NCI-H187 (cell line): ENCODE measurements at regions not wholly inside any gene's neighbourhood (a gene's known extent, or its start where the extent isn't known, plus 50 kb on each side); places are given as distances from the start of the nearest gene placed in this dataset.
"Not testable (repeated sequence)": the region's sequence is repeated elsewhere in the genome, so short reads cannot be mapped to it uniquely, and the experiment has no call there.

Experiments used
- DNase-seq, 2 experiments: peaks; one replicate each; lab custom pipeline; 2025; lab: John Stamatoyannopoulos, UW

DNA sequence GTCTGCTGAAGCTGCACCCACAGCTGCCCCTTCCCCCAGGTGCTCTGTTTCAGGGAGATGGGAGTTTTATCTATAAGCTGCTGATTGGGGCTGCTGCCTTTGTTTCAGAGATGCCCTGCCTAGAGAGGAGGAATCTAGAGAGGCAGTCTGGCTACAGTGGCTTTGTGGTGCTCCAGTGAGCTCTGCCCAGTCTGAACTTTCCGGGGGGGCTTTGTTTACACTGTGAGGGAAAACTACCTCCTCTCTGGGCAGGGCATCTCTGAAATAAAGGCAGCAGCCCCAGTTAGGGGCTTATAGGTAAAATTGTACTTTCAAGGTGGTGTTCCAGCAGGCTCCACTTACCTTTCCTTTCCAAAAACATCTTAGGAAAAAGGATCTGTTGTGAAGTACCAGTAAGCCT is 242.2 kb downstream of the SPRY1 start:
- DNase-seq = no peak

DNA sequence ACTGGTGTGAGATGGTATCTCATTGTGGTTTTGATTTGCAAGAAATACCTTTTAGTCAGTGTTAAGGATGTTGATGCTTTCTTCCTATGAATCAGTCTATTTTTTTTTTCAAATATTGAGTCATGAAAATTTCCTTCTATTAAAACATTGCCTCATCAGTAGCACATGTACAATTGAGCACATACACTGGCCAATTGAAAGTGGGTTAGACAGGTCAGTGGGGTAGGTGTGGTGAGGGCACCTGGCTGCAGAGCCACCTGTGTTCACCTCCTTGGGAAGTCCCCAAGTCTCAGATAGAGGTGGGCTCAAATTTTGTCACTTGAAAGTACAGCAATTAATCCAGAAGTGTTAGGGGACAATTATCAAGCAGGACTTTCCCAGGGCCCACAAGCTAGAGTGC is 243.7 kb downstream of the SPRY1 start:
- no peak for DNase-seq

DNA sequence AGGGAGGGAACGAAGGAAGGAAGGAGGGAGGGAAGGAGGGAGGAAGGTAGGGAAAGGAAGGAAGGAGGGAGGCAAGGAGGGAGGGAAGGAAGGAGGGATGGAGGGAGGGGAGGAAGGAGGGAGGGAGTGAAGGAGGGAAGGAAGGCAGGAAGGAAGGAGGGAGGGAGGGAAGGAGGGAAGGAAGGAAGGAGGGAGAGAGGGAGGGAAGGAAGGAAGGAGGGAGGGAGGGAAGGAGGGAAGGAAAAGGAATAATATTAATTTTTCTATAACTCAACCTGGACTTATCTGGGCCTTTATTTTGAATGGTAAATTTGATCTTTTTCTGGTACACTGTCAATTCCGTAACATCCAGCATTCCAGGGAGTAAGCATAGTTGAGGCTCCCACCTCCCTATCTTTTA is 244.2 kb downstream of the SPRY1 start:
- DNase-seq = no peak

DNA sequence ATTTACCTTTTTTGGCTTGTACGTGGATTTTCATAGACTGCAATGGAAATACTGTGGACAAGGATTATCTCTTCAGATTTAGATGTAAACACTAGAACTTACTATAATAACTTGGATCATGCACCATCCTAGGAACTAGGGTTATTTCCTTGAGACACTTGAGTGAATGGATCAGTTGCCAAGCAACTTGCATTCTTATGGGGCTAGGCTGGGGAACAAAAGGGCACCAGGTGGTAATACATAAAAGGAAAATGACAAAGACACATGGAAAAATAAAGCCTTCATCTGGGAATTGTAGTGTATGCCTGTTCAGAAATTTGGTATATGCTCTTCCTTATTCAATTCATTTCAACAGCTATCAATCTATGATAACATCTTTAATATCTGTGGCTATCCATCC is 247.1 kb downstream of the SPRY1 start:
- DNase-seq = no peak

DNA sequence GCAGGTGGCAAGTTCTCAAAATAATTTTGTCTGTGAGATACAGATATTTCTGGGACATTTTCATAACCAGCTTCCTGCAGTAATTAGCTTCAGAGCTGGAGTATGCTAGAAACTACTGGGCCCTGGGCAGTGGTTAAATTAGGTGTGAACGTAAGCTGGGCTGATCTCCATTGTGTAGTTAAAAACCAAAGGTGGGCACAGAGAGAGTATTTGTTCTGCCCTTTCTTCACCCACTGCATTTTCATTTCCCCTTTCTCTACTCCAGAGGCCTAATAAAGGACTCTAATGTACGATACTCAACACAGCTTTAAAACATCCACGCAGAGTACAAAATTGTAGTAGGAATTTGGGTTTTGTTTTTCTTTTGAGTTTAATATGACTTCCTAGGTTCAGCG is 252.7 kb downstream of the SPRY1 start:
- DNase-seq = no peak

DNA sequence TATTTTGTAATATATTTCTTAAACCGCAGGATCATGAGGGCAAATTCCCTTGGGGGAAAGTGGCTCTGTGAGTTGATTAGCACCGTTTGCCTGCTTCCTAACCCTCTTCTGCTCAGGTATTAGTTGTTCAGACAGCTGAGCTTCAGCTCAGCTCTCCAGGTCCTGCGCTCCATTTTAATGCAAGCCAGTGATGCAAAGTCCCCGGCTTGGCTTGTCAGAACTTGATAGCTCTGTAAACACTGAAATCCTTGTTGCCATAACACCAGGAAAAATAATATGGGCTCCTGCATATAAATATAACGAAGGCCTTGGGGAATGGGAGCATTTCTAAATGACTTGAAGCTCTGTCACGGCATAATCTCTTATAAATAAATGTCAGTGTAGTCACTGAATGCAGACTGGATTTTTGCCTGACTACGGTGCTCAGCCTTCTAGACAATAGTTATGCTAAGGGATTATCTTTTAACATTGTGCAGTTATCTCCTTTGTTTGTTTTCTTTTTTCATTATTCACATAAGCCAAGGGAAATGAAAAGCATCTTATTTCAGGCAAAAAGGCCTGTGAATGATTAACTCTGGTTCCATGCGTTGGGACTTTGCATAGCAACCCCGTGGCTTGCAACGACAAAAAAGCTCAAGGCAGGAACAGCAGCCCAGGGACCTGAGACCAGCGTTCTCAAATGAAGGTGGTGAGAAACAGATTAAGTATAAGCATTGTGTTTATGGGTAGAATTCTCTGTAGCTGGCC is 253.2 kb downstream of the SPRY1 start:
- DNase-seq = peak; percentile 58 to 64

DNA sequence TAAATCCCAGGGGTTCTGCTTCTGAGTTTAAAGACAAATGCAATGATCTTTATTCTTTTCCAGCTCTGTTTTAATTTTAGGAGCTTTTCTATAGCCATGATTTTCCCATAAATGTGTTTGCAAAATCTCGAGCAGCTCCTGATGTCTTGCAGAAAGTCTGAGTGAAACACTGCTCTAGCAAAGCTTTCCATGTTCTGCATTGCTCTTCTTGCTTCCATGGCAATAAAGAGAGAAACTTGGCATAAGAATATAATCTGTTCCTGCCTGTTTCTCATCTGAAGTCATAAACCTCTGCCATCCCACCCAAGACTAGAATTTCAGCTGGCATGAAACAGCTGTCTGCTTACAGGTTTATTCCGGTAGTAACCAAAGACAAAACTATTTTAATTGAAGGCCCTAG is 254.5 kb downstream of the SPRY1 start:
- no peak for DNase-seq

DNA sequence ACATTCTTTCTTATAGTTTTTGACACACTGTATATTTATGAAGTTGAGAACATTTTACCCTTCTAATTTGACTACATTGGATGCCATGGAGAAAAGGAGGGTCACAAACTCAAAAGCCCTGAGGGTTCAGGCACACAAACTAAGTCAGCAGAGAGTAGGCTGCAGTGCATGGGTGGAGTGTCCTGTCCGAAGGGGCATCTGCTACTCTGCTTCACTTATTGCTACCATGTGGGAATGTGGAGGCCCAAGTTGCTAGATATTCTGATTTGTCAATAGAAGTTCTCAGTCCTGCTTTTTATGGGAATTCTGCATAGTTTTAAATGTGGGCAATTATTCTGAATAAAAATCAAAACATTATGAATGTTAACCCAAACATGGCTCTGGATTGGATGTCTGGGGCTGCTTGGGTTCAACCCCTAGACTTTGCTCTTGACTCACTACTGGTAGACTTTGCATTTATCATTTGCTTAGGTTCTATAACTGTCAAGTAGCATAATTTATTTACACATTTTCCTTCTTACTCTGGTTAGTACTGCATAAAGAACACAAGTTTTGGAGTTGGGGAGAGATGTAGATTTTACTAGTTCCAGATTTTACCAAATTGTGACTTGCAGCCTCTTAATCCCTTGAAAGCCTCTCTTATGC is 255.1 kb downstream of the SPRY1 start:
- no peak for DNase-seq

DNA sequence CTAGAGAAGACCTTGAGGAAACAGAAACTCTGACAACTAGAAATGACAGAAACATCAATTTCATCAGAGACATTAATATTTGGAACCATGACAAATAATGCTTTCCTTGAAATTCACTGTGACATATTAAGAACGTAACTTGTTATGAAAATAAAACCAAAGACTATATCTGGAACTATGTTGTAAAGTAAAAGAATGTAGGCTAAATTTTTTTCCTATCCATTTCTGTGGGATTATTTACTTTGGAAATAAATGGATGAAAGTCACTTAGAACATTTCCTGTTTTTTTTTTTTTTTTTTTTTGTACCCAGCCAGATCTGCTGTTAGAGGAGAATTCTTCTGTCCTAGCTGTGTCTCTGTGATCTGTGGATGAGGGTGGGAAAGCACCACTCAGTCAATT is 255.9 kb downstream of the SPRY1 start:
- no peak for DNase-seq

DNA sequence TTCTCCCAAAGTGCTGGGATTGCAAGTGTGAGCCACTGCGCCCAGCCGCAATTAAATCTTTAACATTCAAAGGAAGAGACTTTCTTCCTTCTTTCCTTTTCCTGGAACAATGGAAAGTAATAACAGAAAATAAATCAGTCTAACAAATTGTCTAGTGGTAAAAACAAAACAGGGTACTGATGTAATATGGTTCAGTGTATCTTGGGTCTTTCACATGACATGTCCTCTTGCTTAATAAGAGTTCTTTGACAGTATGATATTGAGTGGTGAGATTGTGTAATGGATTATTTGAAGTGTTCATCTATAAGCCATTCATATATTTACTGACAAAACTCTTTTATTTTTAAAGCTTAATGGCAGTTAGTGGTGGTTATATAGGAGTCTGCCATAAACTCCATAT is 256.6 kb downstream of the SPRY1 start:
- no peak for DNase-seq

DNA sequence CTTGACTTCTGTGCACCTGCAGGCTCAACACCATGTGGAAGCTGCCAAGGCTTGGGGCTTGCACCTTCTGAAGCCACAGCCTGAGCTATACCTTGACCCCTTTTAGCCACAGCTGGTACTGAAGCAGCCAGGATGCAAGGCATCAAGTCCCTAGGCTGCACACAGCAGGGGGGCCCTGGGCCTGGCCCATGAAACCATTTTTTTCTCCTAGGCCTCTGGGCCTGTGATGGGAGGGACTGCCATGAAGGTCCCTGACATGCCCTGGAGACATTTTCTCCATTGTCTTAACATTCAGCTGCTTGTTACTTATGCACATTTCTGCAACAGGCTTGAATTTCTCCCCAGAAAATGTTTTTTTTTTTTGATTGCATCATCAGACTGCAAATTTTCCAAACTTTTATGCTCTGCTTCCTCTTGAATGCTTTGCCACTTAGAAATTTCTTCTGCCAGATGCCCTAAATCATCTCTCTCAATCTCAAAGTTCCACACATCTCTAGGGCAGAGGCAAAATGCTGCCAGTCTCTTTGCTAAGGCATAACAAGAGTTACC is 260.2 kb downstream of the SPRY1 start:
- not testable (repeated sequence) for DNase-seq

DNA sequence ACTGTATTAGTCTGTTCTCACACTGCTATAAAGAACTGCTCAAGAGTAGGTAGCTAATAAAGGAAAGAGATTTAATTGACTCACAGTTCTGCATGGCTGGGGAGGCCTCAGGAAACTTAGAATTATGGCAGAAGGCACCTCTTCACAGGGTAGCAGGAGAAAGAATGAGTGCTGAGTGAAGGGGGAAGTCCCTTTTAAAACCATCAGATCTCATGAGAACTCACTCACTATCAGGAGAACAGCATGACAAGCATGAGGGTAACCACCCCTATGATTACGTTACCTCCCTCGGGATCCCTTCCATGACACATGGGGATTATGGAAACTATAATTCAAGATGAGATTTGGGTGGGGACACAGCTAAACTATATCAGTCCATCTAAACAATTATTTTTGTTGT is 261.0 kb downstream of the SPRY1 start:
- DNase-seq = not testable (repeated sequence)

DNA sequence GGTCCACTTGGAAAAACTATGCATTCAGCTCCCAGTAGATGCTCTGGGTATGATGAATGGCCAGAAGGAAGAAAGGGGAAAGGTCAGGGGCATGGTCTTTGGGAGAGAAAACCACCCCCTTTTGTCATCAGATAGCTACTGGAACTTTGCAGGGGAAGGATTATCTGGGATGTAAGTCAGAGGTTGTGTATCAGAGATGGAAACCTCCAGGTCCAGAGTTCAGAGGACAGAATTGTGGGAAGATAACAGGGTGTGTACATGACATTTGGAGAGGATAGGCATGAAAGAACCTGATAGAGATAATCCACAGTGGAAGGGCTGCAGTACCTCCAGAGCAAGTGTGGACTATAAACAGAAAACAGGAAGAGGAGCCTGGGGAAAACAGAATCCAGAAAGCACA is 262.7 kb downstream of the SPRY1 start:
- no peak for DNase-seq

DNA sequence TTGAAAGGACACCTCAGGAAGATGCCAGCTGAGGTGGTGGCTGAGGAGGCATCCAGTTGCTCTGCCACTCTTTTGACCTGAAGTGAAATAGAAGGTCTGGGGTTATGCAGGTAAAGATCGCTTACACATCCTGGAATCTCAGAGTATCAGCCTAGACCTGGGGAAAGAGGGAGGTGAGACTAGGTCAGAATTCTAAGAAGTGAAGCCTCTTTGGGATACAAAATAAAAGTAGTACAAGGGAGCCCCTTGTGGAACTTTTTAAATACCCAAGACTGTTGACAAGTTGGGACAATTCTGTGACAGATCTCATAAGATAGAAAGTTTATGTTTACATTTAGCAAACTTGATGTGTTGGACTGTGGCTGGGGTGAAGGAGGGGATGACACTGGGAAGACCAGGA is 263.1 kb downstream of the SPRY1 start:
- DNase-seq = no peak

DNA sequence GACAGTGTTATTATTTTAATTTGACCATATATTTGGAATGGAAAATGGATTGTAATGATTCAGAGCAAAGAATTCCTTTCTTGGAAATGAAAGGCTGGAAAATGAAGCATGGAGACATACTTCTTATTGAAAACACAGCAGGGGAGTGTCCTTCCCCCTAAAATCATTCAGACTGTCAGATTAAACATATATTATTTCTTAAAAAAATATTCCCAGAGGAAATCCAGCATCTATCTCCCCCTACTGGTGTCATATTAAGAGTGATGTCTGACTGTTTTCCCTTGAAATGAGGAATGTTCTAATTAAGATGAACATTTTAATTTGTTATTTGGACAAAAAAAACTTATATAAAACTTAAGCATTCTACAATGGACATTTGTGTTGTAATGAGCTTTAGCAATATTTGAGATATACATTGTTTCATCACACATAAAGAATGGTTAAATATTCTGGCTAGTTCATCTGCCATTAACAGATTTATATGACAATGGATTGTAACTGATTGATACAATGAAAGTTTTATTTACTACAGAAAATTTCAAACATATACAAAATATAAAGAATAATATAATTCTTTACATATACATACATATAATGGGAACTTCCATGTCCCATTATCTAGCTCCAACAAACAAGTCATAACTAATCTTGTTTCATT is 264.6 kb downstream of the SPRY1 start:
- no peak for DNase-seq

DNA sequence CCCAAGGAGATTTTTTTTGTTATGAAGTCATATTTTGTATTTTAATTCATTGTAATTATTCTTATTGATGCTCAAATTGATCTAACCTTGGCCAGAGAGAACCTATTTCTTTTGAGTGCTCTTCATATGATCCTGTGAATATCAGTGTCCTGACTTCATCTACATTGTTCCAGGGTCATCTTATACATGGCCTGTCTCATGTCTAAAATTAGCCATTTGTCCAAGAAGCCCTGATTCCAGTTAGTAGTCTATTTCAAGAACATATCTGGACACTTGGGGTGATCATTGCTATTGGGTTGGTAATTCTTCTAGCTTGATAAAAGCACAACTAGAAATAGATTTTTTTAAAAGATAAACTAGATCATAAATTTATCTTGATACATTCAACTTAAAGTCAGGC is 266.2 kb downstream of the SPRY1 start:
- DNase-seq = no peak

DNA sequence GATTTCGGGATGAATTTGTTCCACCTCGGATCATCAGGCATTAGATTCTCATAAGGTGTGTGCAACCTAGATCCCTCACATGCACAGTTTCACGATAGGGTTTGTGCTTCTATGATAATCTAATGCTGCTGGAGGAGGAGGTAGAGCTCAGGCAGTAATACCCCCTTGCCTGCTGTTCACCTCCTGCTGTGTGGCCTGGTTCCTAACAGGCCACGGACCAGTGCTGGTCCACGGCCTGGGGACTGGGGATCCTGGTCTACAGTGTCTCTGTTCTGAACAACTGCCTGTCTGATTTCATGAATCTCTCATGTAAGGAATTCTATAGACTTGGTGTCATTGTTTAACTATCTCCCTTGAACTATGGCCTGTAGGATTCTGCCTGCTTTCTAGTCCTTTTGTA is 269.9 kb downstream of the SPRY1 start:
- no peak for DNase-seq

DNA sequence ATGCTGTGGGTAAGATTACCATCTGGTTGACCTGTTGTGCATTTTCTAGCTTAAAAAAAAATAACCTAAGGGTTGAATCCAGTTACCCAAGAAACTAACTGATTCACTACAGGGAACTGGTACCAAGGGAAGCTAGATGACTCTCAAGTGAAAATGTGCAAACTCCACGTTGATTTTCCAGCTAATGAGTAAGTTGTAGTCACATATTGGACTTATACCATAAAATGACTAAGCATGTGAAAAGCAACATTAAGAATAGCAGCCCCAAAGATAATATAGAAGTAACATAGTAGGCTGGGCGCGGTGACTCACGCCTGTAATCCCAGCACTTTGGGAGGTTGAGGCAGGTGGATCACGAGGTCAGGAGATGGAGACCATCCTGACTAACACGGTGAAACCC is 270.9 kb downstream of the SPRY1 start:
- no peak for DNase-seq

DNA sequence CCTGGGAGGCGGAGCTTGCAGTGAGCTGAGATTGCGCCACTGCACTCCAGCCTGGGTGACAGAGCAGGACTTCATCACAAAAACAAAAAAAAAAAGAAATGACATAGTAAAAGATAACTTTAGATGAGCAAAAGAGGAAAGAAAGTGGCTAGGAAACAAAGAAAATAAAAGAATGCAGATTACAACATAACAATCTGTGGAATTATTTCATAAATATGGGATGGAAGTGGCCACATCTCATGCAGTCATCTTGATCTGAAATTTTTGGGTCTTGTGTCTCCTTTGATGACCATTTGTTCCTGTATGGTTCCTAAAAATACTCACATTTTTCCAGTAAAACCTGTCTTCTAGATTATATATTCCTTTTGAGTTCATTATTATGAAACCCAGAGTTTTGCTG is 271.4 kb downstream of the SPRY1 start:
- no peak for DNase-seq

DNA sequence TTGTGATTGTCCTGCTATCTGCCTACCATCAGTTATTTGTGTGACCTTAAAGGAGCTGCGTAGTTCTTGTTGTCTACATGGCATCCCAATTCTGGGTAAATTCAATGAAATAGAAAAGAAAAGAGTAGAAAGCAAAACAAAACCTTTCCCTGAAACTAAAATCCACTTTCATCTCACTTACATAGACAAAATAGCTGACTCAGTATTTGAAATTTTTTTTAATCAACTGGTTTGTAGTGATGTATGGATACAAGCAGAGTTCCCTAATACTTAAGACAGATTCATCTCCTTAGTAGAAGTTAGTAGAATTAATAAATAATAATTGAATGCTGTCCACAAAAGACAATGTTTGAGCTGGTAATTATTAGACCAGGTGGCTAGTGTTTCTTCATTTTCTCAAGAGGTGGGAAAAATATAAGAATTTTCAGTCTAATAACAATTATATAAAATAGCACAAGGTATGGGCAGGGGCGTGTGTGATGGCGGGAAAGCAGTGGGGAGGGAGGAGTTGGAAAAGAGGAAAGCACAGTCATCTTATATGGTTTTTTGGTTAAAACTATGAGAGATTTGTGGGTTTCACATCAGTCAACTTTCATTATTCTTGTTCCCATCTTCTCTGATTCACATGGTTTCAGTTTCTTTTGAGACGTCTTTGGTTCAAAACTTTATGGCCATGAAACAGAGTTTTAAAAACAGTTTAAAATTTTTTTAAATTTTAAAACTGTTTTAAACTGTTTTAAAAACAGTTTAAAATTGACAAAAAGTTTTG is 275.2 kb downstream of the SPRY1 start:
- DNase-seq = no peak

DNA sequence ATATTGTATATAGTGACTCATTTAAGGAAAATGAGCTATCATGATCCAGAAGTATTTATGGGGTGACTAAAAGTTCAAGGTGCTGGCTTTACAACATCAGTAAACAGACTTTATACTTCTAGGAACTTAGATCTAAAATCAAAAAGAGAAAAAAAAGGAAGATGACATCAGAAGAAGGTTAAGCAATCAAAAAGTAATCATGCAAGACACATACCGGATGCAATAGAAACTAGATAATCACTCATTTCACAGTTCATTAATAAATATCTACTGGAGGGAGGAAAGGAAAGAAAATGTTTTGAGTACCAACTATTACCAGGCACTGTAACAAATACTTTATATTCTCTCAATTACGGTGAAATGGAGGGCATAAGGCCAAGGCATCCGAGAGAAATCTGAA is 276.4 kb downstream of the SPRY1 start:
- no peak for DNase-seq

DNA sequence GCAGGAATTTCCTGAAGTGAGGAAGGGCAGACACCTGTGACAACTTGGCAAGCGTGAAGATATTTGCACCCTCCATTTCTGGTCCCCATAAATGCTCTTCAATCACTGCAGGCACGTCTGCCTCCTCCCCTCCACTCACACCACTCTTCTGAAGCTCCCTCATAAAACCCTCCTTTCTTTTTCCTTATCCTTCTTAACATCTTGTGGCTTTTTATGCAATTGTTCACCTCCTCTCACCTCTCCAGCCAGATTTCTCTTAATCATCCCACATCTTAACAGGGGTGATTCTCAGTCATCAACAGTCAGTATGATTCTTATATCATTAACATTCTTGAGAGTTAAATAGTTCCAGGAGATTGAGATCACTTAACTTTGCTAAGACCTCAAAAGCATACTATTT is 277.4 kb downstream of the SPRY1 start:
- no peak for DNase-seq
